ENCODE measurements at regions not wholly inside any gene's neighbourhood (a gene's known extent, or its start where the extent isn't known, plus 50 kb on each side); places are given as distances from the start of the nearest gene placed in this dataset.

- H2AK9ac ChIP-seq (replicated peaks; ENCODE audit: low read depth, low read length, poor library complexity): no peak overlapping the region
- H2BK5ac ChIP-seq (ENCODE audit: low read depth, low read length, poor library complexity, severe bottlenecking): no peak overlapping the region
- H2BK15ac ChIP-seq (ENCODE audit: low read depth, low read length): no peak overlapping the region
- H3K56ac ChIP-seq (ENCODE audit: extremely low read depth, insufficient read depth, low read length): no peak overlapping the region
- no peak overlapping the region for H2AK5ac ChIP-seq (ENCODE audit: low read depth, low read length)
- H4K5ac ChIP-seq (ENCODE audit: low read depth, low read length): no peak overlapping the region
- no peaks in the 10 kb centered on the region for H4K20me1 ChIP-seq (ENCODE audit: insufficient read depth, low read length)
- H3K23ac ChIP-seq (ENCODE audit: low read depth, low read length): no peak overlapping the region
- H4K91ac ChIP-seq (ENCODE audit: insufficient read depth, low read depth, low read length): no peak overlapping the region
- no peaks in the 10 kb centered on the region for H3K9me1 ChIP-seq (ENCODE audit: insufficient read depth, low read length)
- intact Hi-C loops (cut with micrococcal nuclease): no loop called here
- no peak overlapping the region for H3K27ac ChIP-seq (ENCODE audit: insufficient read depth, low read length)
- H3K4me2 ChIP-seq (ENCODE audit: low read depth, low read length): no peak overlapping the region
- no peaks in the 10 kb centered on the region for H3K4me1 ChIP-seq (ENCODE audit: control insufficient read depth, insufficient read depth, low read length)
- CTCF ChIA-PET: no interaction called here
- no peaks in the 10 kb centered on the region for H3K79me1 ChIP-seq (ENCODE audit: low read depth in 1 of 2, low read length in 2 of 2)
- ATAC-seq (ENCODE audit: low read depth): no peak
- no peak overlapping the region for H3K9ac ChIP-seq (ENCODE audit: low read depth, low read length)
- H4K8ac ChIP-seq (ENCODE audit: low read depth in 2 of 2, low read length in 2 of 2): no peak overlapping the region
- POLR2A ChIA-PET (ENCODE audit: unreplicated experiment): no interaction called here
- no peak overlapping the region for H2BK20ac ChIP-seq (ENCODE audit: low read depth, low read length)
- no peak overlapping the region for H2BK120ac ChIP-seq (ENCODE audit: low read depth, low read length)
- no peaks in the 10 kb centered on the region for H3K36me3 ChIP-seq (ENCODE audit: control insufficient read depth, insufficient read depth, low read length)
- in situ Hi-C loops (cut with MboI; ENCODE audit: low sequenced_read_pairs): no loop called here
- TF ChIP-seq RFX5 (IDR thresholded peaks at IDR 0.05; ENCODE audit: low read depth, low read length) (no peak), RCOR1 (IDR thresholded peaks at IDR 0.05; ENCODE audit: insufficient replicate concordance, low read length) (no peak), NFE2L2 (IDR thresholded peaks at IDR 0.05; ENCODE audit: low read depth, low read length) (no peak), RAD21 (IDR thresholded peaks at IDR 0.05; ENCODE audit: low read length) (no peak), FOS (IDR thresholded peaks at IDR 0.05; ENCODE audit: low read depth, low read length) (no peak), ELK1 (IDR thresholded peaks at IDR 0.05; ENCODE audit: borderline replicate concordance, low read depth, low read length) (no peak), POLR2A (IDR thresholded peaks at IDR 0.05; ENCODE audit: low read depth, low read length) (no peak)
- TF ChIP-seq, protein P1, sequence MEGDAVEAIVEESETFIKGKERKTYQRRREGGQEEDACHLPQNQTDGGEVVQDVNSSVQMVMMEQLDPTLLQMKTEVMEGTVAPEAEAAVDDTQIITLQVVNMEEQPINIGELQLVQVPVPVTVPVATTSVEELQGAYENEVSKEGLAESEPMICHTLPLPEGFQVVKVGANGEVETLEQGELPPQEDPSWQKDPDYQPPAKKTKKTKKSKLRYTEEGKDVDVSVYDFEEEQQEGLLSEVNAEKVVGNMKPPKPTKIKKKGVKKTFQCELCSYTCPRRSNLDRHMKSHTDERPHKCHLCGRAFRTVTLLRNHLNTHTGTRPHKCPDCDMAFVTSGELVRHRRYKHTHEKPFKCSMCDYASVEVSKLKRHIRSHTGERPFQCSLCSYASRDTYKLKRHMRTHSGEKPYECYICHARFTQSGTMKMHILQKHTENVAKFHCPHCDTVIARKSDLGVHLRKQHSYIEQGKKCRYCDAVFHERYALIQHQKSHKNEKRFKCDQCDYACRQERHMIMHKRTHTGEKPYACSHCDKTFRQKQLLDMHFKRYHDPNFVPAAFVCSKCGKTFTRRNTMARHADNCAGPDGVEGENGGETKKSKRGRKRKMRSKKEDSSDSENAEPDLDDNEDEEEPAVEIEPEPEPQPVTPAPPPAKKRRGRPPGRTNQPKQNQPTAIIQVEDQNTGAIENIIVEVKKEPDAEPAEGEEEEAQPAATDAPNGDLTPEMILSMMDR (conservative IDR thresholded peaks at IDR 0.05; ENCODE audit: low read depth, low read length): no peak
- no peak overlapping the region for H3K14ac ChIP-seq (replicated peaks; ENCODE audit: low read depth, low read length)
- H3K4me3 ChIP-seq (ENCODE audit: insufficient read depth, low read depth, low read length): no peak overlapping the region
- no peak overlapping the region for H3K4ac ChIP-seq (ENCODE audit: low read depth, low read length)
- peaks cover 13% of the 10 kb centered on the region; the same call in 1 of the 2 replicates for H3K9me3 ChIP-seq (ENCODE audit: control insufficient read depth, insufficient read depth, low read length)
- BruUV-seq (replicated peaks): no TSS peak
- dilution Hi-C loops (cut with HindIII; ENCODE audit: low sequenced_read_pairs, unreplicated experiment): no loop called here
- WGBS, 2 experiments (ENCODE audit: extremely low coverage in 2 of 2, insufficient read length in 1 of 2): no CpG with 5 or more reads among the region's 3 CpGs
- DNase-seq: no peak
- no peak overlapping the region for H3K18ac ChIP-seq (ENCODE audit: low read depth, low read length)
- H2AFZ ChIP-seq (replicated peaks; ENCODE audit: low read length, poor library complexity): no peak overlapping the region
- H3K27me3 ChIP-seq (ENCODE audit: control insufficient read depth, insufficient read depth, low read length): no peaks in the 10 kb centered on the region
These were observed 500.1 kb downstream of the GABRG2 start for GRCh38 chr5:162567644-162568043.

All from IMR-90 (cell line).